Cardiac fibroblast (primary cell): ENCODE measurements at regions not wholly inside any gene's neighbourhood (a gene's known extent, or its start where the extent isn't known, plus 50 kb on each side); places are given as distances from the start of the nearest gene placed in this dataset.
A peak's percentile ranks its signal among the peaks of the same experiment; 100 is the strongest.

Source experiments
- DNase-seq, 2 donors: peaks; one replicate each; pipeline versions ENCODE4 v3.0.0 to v3.0.0-alpha.2; 2010; ENCODE audit warnings: low read depth in 2 of 2
- H3K4me3 ChIP-seq, 2 donors: replicated peaks in 1 of 2; 1 replicate in 1 of 2; 2 replicates in 1 of 2; pipeline ENCODE4 v1.5.1; 2011; ENCODE audit warnings: low read depth in 2 of 2, low read length in 2 of 2, mild to moderate bottlenecking in 2 of 2, moderate library complexity in 1 of 2
- TF ChIP-seq, protein P1 (sequence below): IDR thresholded peaks from one replicate; pipeline ENCODE4 v1.5.1; 2011; ENCODE audit warnings: low read depth, mild to moderate bottlenecking, low read length, inconsistent platforms

DNA sequence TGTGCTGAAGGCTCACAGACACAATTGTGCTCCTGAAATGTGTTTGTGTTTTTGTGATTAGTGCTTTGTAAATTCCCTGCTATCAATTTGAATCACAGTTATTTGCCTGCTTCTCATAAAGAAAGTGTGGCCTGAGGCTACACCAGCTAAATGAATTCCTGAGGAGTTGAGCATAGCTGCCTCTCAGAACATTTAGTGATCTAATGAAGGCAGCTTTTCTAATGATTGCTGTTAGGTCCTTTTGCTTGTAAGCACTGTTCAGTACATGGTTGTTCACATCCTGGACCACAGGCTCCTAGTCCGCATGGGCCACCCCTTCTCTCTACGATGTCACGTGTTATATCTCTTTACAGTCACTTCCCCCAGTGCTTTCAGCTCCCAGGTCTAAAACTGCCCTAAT, 238.2 kb downstream of the B3GLCT start:
- TF ChIP-seq, protein P1, sequence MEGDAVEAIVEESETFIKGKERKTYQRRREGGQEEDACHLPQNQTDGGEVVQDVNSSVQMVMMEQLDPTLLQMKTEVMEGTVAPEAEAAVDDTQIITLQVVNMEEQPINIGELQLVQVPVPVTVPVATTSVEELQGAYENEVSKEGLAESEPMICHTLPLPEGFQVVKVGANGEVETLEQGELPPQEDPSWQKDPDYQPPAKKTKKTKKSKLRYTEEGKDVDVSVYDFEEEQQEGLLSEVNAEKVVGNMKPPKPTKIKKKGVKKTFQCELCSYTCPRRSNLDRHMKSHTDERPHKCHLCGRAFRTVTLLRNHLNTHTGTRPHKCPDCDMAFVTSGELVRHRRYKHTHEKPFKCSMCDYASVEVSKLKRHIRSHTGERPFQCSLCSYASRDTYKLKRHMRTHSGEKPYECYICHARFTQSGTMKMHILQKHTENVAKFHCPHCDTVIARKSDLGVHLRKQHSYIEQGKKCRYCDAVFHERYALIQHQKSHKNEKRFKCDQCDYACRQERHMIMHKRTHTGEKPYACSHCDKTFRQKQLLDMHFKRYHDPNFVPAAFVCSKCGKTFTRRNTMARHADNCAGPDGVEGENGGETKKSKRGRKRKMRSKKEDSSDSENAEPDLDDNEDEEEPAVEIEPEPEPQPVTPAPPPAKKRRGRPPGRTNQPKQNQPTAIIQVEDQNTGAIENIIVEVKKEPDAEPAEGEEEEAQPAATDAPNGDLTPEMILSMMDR: no peak
- H3K4me3 ChIP-seq: no peak overlapping the region
- DNase-seq: no peak

DNA sequence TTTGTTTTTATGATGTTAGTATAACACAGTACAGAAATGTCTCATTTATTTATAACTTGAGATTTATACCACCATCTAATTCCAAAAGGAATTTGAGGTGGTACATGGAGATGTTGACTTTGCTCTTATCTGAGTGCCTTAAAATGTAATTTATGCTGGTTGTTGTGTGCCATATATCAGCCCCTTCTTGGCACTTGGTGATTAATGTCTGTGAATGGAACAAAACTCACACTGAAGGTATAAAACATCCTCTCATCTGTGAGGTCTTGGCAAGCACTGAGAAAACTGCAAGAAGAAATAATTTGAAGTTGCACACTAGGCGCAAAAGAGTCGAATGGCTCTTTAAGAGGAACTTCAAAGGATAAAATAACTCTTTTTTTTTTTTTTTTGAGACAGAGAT, 240.4 kb downstream of the B3GLCT start:
- no peak overlapping the region for H3K4me3 ChIP-seq
- no peak for DNase-seq
- TF ChIP-seq, protein P1: no peak

GRCh38 chr13:31441800-31442510, 242.2 kb downstream of the B3GLCT start:
- peak; percentile 8 to 21 for DNase-seq
- H3K4me3 ChIP-seq: no peak overlapping the region
- TF ChIP-seq, protein P1: no peak

GRCh38 chr13:31442571-31442970, 242.8 kb downstream of the B3GLCT start:
- TF ChIP-seq, protein P1: no peak
- DNase-seq: no peak

DNA sequence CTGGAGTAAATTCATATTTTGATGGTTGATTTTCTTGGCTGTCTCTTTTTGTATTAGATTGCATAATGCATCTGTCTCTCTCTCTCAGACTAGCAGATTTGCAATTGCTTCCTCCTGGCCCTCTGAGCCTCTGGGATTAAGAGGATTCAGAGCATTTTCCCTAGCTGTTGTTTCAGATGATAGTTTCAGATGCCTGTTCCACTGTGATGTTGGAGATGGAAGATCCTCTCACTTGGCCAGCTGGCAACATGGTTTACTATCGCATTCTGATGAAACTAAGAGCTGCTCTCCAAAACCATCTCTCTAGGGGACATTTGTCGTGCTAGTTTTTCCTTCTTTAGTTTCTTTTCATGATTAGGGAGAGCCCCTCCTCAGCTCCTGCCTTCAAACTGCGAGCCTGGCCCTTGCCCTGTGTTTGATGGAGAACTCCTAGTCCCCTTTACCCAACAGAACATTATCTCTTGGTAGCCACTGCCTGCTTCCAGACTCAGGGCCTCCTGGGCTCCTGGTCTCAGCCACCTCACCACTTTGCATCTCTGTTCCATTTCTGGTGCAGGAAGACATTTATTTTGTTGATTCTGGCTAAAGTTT, 244.6 kb downstream of the B3GLCT start:
- H3K4me3 ChIP-seq: no peak overlapping the region
- TF ChIP-seq, protein P1: no peak
- DNase-seq: peak in 1 of 2 donors; percentile 29

More at GRCh38 chr13:31442571-31442970, 242.8 kb downstream of the B3GLCT start:
- no peak overlapping the region for H3K4me3 ChIP-seq

DNA sequence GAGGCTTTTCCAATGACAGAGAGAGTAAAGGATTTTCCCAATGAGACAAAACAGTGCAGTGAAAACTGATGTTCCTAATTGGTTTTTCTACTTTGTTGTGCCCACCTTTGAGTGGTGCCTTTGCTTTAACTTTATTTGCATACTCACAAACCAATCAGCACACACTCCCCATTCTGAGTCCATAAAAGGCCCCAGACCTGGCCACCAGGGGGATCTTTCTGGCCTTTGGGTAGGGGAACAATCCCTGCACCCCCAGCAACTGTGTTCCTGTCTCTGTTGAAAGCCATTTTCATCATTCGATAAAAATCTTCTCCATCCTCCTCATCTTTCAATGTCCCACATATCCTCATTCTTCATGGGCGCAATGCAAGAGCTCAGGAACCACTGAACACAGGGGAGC, 252.8 kb downstream of the B3GLCT start:
- DNase-seq: no peak
- TF ChIP-seq, protein P1: no peak
- H3K4me3 ChIP-seq: no peak overlapping the region

- no peak for DNase-seq
- no peak overlapping the region for H3K4me3 ChIP-seq
- TF ChIP-seq, protein P1: no peak
Measured at GRCh38 chr13:31455581-31455980, 255.8 kb downstream of the B3GLCT start.
